SU-DHL-6 (cell line): ENCODE measurements at regions not wholly inside any gene's neighbourhood (a gene's known extent, or its start where the extent isn't known, plus 50 kb on each side); places are given as distances from the start of the nearest gene placed in this dataset.

Experiments
- H2AFZ ChIP-seq: fragments of 200-600 bp; sonication (generic); 2 replicates; pipeline ENCODE4 v1.6.1; 2014; ENCODE audit warnings: low read depth, mild to moderate bottlenecking, moderate library complexity, mixed read lengths, antibody characterized with exemption, low read length; ENCODE audit not compliant: severe bottlenecking
- H3F3A ChIP-seq: fragments of 200-600 bp; shearing (Covaris generic); 2 replicates; pipeline ENCODE4 v1.6.0; 2016; ENCODE audit warnings: antibody characterized with exemption, mild to moderate bottlenecking; ENCODE audit not compliant: insufficient read depth
- H3K27ac ChIP-seq: fragments of 200-600 bp; sonication (generic); 2 replicates; pipeline ENCODE4 v1.5.1; 2016; ENCODE audit warnings: low read depth, mild to moderate bottlenecking, low read length, moderate library complexity, mixed read lengths
- H3K27me3 ChIP-seq: fragments of 200-600 bp; sonication (generic), shearing (Covaris generic); 2 replicates; pipeline ENCODE4 v1.6.0; 2014; ENCODE audit warnings: mild to moderate bottlenecking, low read length
- H3K36me3 ChIP-seq: fragments of 200-600 bp; sonication (generic); 2 replicates; pipeline ENCODE4 v1.6.1; 2014; ENCODE audit warnings: mild to moderate bottlenecking, low read length, mixed read lengths
- H3K4me2 ChIP-seq: fragments of 300-600, 200-600 bp; shearing (Covaris generic), sonication (generic); 2 replicates; pipeline ENCODE4 v1.6.0; 2014; ENCODE audit warnings: low read length, low read depth, mild to moderate bottlenecking; ENCODE audit not compliant: poor library complexity, severe bottlenecking
- H3K4me3 ChIP-seq: fragments of 200-600 bp; sonication (generic); 2 replicates; pipeline ENCODE4 v1.5.1; 2014; ENCODE audit warnings: antibody characterized with exemption, low read length, mild to moderate bottlenecking, mixed read lengths; ENCODE audit not compliant: insufficient read depth, poor library complexity, severe bottlenecking
- H3K79me2 ChIP-seq: fragments of 200-600 bp; sonication (generic); 2 replicates; pipeline ENCODE4 v1.6.1; 2014; ENCODE audit warnings: mild to moderate bottlenecking, low read length, moderate library complexity; ENCODE audit not compliant: insufficient read depth
- H3K9ac ChIP-seq: fragments of 200-600 bp; sonication (generic); 2 replicates; pipeline ENCODE4 v1.7.0; 2014; ENCODE audit warnings: mild to moderate bottlenecking, low read length
- H3K9me2 ChIP-seq: fragments of 200-600 bp; sonication (generic); replicated peaks from 2 replicates; pipeline ENCODE4 v1.6.1; 2014; ENCODE audit warnings: low read length; ENCODE audit not compliant: insufficient read depth
- H3K9me3 ChIP-seq: fragments of 200-600 bp; sonication (generic); 2 replicates; pipeline ENCODE4 v1.6.1; 2014; ENCODE audit warnings: low read length, mixed read lengths; ENCODE audit not compliant: insufficient read depth
- H4K20me1 ChIP-seq: fragments of 200-600 bp; sonication (generic); 2 replicates; pipeline ENCODE4 v1.6.1; 2014; ENCODE audit warnings: low read depth, mild to moderate bottlenecking, antibody characterized with exemption, low read length, moderate library complexity, mixed read lengths
- CTCF ChIP-seq: fragments of 200-600 bp; sonication (generic); IDR thresholded peaks from one replicate; pipeline ENCODE4 v1.5.1; 2017; ENCODE audit warnings: antibody characterized with exemption, mild to moderate bottlenecking, low read length, moderate library complexity; ENCODE audit not compliant: insufficient read depth, poor library complexity, severe bottlenecking
- EZH2phosphoT487 ChIP-seq: fragments of 200-600 bp; sonication (generic), shearing (Covaris generic); conservative IDR thresholded peaks from 2 replicates; pipeline ENCODE4 v1.6.1; 2018; ENCODE audit warnings: mild to moderate bottlenecking, antibody characterized with exemption, low read length, moderate library complexity, mixed read lengths

- Histone ChIP-seq H3K4me2 (no peak overlapping the region), H3K9ac (no peak overlapping the region), H3K9me2 (no peaks in the 10 kb centered on the region), H3K27me3 (no peaks in the 10 kb centered on the region), H3K27ac (peak overlapping the region; percentile 51; the same call in 1 of the 2 replicates), H3K79me2 (no peaks in the 10 kb centered on the region), H3K9me3 (no peaks in the 10 kb centered on the region), H3K4me3 (no peak overlapping the region), H4K20me1 (no peaks in the 10 kb centered on the region), H2AFZ (peak overlapping the region; percentile 12), H3F3A (peaks cover 63% of the 10 kb centered on the region), H3K36me3 (no peaks in the 10 kb centered on the region)
- TF ChIP-seq EZH2phosphoT487 (no peak), CTCF (no peak)
Observed at GRCh38 chr3:177331203-177331835, 134.0 kb upstream of the TBL1XR1 start.

GRCh38 chr3:177332955-177333354 lies 135.7 kb upstream of the TBL1XR1 start:
- peak overlapping the region; percentile 52 for H3K4me2 ChIP-seq
- peak overlapping the region; percentile 81 for H2AFZ ChIP-seq
- H3K9ac ChIP-seq = peak overlapping the region; percentile 54
- H3K27ac ChIP-seq = peak overlapping the region; percentile 98
- H3K9me3 ChIP-seq = no peaks in the 10 kb centered on the region
- H3K79me2 ChIP-seq = no peaks in the 10 kb centered on the region
- no peaks in the 10 kb centered on the region for H3K27me3 ChIP-seq
- peak overlapping the region; percentile 1 for H3K4me3 ChIP-seq
- H3K36me3 ChIP-seq = no peaks in the 10 kb centered on the region
- no peaks in the 10 kb centered on the region for H4K20me1 ChIP-seq
- TF ChIP-seq EZH2phosphoT487 (no peak), CTCF (no peak)
- H3K9me2 ChIP-seq = no peaks in the 10 kb centered on the region
- peaks cover 65% of the 10 kb centered on the region for H3F3A ChIP-seq

GRCh38 chr3:177333533-177334520 lies 136.5 kb upstream of the TBL1XR1 start:
- H3K27me3 ChIP-seq = no peaks in the 10 kb centered on the region
- no peaks in the 10 kb centered on the region for H3K9me3 ChIP-seq
- H3K27ac ChIP-seq = peak overlapping the region; percentile 98
- peak overlapping the region; percentile 52 for H3K4me2 ChIP-seq
- TF ChIP-seq CTCF (no peak), EZH2phosphoT487 (no peak)
- no peaks in the 10 kb centered on the region for H3K79me2 ChIP-seq
- no peaks in the 10 kb centered on the region for H3K9me2 ChIP-seq
- peak overlapping the region; percentile 54 for H3K9ac ChIP-seq
- H2AFZ ChIP-seq = peak overlapping the region; percentile 47
- no peaks in the 10 kb centered on the region for H4K20me1 ChIP-seq
- H3K4me3 ChIP-seq = peak overlapping the region; percentile 1
- no peaks in the 10 kb centered on the region for H3K36me3 ChIP-seq
- H3F3A ChIP-seq = peaks cover 70% of the 10 kb centered on the region
